ENCODE measurements at regions not wholly inside any gene's neighbourhood (a gene's known extent, or its start where the extent isn't known, plus 50 kb on each side); places are given as distances from the start of the nearest gene placed in this dataset.

GRCh38 chr1:190762325-190762724 lies 284.7 kb upstream of the BRINP3 start:
- no peak for TF ChIP-seq EZH2 (IDR thresholded peaks at IDR 0.05; ENCODE audit: low read length, missing control alignments)
- no peak for TF ChIP-seq CTCF (conservative IDR thresholded peaks at IDR 0.05 in 1 of 2, IDR thresholded peaks at IDR 0.05 in 1 of 2; ENCODE audit: low read depth in 1 of 2, low read length in 2 of 2)

Measured in fibroblast of lung (primary cell).